Nephron progenitor cell (in vitro differentiated cells): ENCODE measurements at regions not wholly inside any gene's neighbourhood (a gene's known extent, or its start where the extent isn't known, plus 50 kb on each side); places are given as distances from the start of the nearest gene placed in this dataset.
A peak's percentile ranks its signal among the peaks of the same experiment; 100 is the strongest.

ENCODE experiments used
- DNase-seq: peaks from one replicate; pipeline ENCODE4 v3.0.0; 2021
- H3K27ac Mint-ChIP-seq: 2 replicates; pipeline ENCODE4 v1.8.0; 2021; ENCODE audit warnings: mild to moderate bottlenecking, moderate library complexity, mixed read lengths
- H3K27me3 Mint-ChIP-seq: 2 replicates; pipeline ENCODE4 v1.8.0; 2021; ENCODE audit warnings: mild to moderate bottlenecking, low read depth, mixed read lengths; ENCODE audit not compliant: poor library complexity
- H3K36me3 Mint-ChIP-seq: 2 replicates; pipeline ENCODE4 v1.8.0; 2021; ENCODE audit warnings: low read depth, mixed read lengths
- H3K4me1 Mint-ChIP-seq: 2 replicates; pipeline ENCODE4 v1.8.0; 2021; ENCODE audit warnings: mixed read lengths
- H3K4me3 Mint-ChIP-seq: 2 replicates; pipeline ENCODE4 v1.8.0; 2021; ENCODE audit warnings: mild to moderate bottlenecking, moderate library complexity, mixed read lengths
- H3K9me3 Mint-ChIP-seq: 2 replicates; pipeline ENCODE4 v1.8.0; 2021; ENCODE audit warnings: mild to moderate bottlenecking, moderate library complexity, mixed read lengths
- CTCF ChIP-seq: fragments of 200-600 bp; sonication (generic); IDR thresholded peaks from 2 replicates; pipeline ENCODE4 v1.5.0; 2021; ENCODE audit warnings: antibody characterized with exemption

GRCh38 chr12:94731733-94732360 is 81.5 kb upstream of the TMCC3 start:
- Mint-ChIP-seq H3K36me3 (peaks cover 37% of the 10 kb centered on the region), H3K4me3 (no peak overlapping the region), H3K27ac (peak overlapping the region; percentile 36), H3K4me1 (peaks cover 65% of the 10 kb centered on the region), H3K9me3 (peaks cover 43% of the 10 kb centered on the region), H3K27me3 (peaks cover 16% of the 10 kb centered on the region)
- TF ChIP-seq CTCF, result no peak
- no peak for DNase-seq

- H3K27ac Mint-ChIP-seq, result peak overlapping the region; percentile 32
Measured at GRCh38 chr12:94730847-94731246, 80.5 kb upstream of the TMCC3 start.

GRCh38 chr12:94726236-94726835 is 76.0 kb upstream of the TMCC3 start:
- no peak for DNase-seq
- TF ChIP-seq CTCF, result no peak
- Mint-ChIP-seq H3K4me1 (peaks cover 53% of the 10 kb centered on the region), H3K9me3 (peaks cover 51% of the 10 kb centered on the region), H3K4me3 (no peak overlapping the region), H3K27ac (no peak overlapping the region), H3K36me3 (peaks cover 46% of the 10 kb centered on the region), H3K27me3 (peaks cover 8% of the 10 kb centered on the region)

More at GRCh38 chr12:94730847-94731246, 80.5 kb upstream of the TMCC3 start:
- peaks cover 16% of the 10 kb centered on the region for H3K27me3 Mint-ChIP-seq
- DNase-seq, result no peak
- H3K4me1 Mint-ChIP-seq, result peaks cover 66% of the 10 kb centered on the region
- H3K9me3 Mint-ChIP-seq, result peaks cover 51% of the 10 kb centered on the region
- peaks cover 45% of the 10 kb centered on the region for H3K36me3 Mint-ChIP-seq
- H3K4me3 Mint-ChIP-seq, result no peak overlapping the region
- no peak for TF ChIP-seq CTCF

- DNase-seq, result no peak
- no peak overlapping the region for H3K4me3 Mint-ChIP-seq
- H3K27me3 Mint-ChIP-seq, result peaks cover 5% of the 10 kb centered on the region
Measured at GRCh38 chr12:94725375-94726168, 75.2 kb upstream of the TMCC3 start.

GRCh38 chr12:94722664-94723063 is 72.3 kb upstream of the TMCC3 start:
- H3K4me1 Mint-ChIP-seq, result peaks cover 44% of the 10 kb centered on the region
- peaks cover 34% of the 10 kb centered on the region for H3K9me3 Mint-ChIP-seq
- no peaks in the 10 kb centered on the region for H3K27me3 Mint-ChIP-seq
- no peak for DNase-seq
- H3K36me3 Mint-ChIP-seq, result peaks cover 29% of the 10 kb centered on the region
- no peak for TF ChIP-seq CTCF
- peak overlapping the region; percentile 7 for H3K27ac Mint-ChIP-seq
- no peak overlapping the region for H3K4me3 Mint-ChIP-seq

More at GRCh38 chr12:94725375-94726168, 75.2 kb upstream of the TMCC3 start:
- Mint-ChIP-seq H3K9me3 (peaks cover 49% of the 10 kb centered on the region), H3K36me3 (peaks cover 44% of the 10 kb centered on the region), H3K4me1 (peaks cover 49% of the 10 kb centered on the region), H3K27ac (no peak overlapping the region)
- peak; percentile 12 for TF ChIP-seq CTCF
